Hepatic stellate cell (primary cell): ENCODE measurements at regions not wholly inside any gene's neighbourhood (a gene's known extent, or its start where the extent isn't known, plus 50 kb on each side); places are given as distances from the start of the nearest gene placed in this dataset.
A peak's percentile ranks its signal among the peaks of the same experiment; 100 is the strongest.

ENCODE experiments used
- DNase-seq: peaks from one replicate; pipeline ENCODE4 v3.0.0; 2011; ENCODE audit warnings: low spot score

DNA sequence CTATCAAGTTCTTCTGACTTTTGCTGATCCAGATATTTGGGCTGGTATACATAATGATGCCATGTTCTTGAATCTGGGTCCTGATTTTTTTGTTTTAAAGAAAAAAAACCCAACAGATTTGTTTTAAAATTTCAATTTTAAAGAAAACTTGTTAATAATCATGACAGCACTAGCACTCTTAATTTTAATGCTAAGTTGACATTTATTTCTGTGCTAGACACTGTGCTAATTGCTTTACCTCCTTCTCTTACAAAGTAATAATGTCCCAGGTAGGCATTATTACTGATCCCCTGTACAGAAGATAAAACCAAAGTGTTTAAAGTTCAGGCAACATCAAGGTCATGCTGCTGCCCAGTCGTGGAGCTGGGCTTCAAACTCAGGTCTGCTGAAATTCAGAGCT, 101.9 kb downstream of the ZNF608 start:
- no peak for DNase-seq

DNA sequence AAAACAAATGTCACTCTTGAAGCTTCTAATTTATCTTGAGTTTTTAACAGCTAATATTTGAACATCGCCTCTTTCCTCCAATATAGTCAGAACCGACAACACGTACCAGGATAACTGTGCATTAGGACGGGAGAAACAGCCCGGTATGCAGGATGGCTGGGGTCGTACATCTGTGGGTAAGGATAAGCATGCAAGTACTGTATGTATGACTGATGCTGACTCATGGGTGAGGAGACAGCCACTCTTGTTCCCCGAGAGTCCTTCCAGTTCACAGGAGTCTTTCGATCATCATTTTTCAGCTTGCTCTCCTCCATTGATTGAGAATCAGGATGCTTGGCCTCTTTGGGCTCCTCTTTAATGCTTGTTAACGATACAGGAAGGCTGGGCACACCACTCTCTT, 102.3 kb downstream of the ZNF608 start:
- no peak for DNase-seq

DNA sequence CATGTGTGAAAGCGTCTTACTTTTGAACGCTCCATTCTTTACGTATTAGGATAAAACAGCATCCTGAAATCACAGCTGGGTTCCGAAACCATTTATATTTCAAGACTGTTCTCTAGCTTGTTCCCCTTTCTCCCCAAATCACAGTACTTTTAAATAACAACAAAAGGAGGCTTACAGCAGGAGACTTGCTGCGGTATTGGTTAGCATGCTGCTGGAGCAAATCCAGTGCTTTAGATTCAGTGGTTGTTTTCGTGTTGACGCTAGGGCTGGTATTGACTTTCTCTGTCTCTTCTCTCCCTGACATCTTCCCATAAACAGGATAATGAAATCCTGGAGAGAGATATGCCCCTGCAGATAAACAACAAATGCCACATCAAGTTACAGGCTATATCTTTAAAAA, 103.1 kb downstream of the ZNF608 start:
- no peak for DNase-seq

DNA sequence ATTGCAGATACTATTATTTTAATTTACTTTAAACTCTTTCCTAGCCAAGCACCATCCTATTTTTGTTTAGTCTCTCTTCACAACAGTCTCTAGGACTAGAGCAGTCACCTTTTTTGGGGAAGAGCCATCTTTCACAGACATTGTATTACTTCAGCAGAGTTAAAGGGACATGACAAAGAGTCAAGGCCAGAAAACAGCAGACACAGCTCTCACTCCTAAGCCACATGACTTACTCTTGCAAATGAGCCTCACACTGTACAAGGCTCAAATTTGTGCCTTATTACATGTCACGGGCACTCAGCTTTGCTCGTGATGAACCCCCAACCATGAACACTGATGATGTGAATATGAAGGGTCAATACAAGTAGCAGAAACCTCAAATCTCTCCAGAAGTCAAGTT, 104.3 kb downstream of the ZNF608 start:
- DNase-seq = no peak

DNA sequence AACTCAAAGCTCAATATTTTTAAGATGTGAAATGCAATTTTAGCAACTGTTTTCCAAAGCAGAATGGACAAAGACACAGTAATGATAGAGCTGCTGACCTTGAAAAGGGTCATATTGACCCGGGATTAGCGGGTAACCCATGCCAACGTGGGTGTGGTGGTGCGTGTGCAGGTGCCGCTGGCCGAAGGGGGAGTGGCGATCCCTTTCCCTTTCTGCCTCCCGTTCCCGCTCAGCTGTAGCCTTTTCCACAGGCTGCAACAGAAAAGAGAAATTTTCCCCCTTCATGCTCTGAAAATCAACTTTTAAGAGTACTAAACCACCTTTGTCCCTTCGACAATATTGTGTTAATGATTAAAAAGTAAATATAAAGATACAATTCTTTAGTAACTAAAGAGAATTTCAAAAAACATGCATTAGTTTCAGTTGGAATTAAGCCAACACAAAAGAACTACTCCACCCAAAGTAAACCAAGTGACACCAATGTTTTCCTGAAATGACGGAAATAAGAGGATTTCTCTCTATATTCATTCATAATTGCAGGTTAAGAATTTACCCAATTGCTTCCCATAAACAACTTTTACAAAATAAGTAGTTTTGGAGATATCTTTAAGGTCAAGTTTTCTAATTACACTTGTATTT, 105.2 kb downstream of the ZNF608 start:
- no peak for DNase-seq

DNA sequence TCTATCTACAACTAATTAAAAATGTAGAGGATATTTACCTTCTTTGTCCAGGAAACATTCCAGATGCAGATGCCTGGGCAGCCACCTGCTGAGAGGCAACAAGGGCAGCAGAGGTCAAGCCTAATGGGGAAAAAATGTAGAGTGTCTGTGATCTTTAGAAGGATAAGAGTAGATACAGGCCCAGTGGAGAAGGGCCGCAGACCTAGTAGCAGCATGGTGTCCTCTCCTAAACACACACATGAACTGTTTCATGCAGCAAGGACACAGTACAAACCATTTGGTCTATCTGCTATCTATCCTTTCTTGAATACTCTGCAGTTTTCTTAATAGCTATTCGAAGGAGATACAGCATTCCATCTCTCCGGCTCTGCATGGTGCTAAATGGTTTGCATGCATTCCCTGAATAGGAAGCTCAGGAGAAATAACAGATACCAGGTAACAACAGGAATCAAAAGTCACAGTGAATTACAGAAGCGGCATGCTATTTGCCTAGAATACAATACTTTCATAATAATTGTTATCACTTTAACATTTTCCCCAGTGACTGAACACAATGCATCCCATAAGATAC, 107.3 kb downstream of the ZNF608 start:
- DNase-seq = no peak

DNA sequence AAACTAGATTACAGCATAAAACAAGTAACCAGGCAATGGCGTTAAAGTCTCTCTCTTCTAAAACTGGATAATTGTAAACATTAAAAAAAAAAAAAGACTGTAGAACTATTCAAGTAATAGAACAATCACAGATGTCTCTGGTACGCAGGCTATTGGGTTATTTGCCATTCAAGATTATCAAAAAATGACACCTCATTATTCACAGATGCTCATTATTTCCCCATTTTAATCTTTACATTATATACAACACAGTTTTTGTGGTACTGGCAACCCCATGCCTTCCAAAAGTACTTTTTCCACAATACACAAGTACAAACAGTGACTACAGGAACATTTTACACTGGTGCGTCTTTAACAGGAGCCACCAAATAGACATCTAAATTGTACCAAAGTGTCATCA, 109.4 kb downstream of the ZNF608 start:
- DNase-seq = no peak

DNA sequence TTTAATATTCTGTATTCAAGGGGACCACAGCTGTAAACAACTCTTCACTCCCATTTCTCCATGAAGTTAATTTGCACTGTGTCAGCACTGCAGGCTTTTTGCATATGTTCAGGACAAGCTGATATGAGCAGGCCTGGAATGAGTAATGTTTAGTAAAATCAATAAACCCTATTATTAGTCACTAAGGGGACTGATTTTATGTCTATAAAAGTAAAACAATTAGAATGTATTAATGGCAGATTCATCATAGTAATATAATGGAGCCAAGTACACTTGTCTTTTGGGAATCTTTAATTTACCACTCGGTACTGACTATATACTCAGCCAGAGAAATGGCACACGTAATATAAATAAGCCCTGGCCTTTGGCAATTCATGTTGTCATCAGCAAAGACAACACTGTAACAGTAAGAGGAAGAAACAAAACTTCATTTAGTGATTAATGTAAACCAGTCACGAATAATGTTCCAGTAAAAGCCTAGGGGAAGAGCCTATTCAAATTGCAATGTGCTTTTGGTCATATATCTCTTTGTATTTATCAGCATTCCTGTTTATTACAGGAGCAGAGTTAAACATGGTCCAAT, 111.6 kb downstream of the ZNF608 start:
- DNase-seq = no peak

DNA sequence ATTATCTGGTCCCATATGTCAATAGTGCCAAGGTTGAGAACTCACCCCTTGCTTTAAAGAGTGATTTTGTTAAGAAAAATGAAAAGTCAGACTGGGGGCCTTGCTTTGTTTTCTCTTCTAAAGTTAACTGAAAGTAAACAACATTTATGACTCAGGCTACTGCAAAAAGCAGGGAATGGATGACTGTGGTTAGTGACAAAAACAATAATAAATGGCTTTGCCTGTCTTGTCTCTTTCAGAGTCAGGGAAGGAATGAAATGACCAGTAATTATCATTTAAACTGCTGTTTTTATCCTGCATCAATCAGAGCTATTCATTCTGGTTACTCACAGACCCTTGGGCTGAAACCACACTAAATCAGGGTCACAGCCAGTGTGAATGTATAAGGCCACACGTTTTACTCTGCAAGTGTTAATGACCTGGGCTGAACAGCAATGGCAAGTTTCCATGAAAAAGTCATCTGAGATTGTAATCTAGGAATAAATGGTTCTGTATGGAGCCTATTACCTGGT, 112.2 kb downstream of the ZNF608 start:
- DNase-seq = no peak

DNA sequence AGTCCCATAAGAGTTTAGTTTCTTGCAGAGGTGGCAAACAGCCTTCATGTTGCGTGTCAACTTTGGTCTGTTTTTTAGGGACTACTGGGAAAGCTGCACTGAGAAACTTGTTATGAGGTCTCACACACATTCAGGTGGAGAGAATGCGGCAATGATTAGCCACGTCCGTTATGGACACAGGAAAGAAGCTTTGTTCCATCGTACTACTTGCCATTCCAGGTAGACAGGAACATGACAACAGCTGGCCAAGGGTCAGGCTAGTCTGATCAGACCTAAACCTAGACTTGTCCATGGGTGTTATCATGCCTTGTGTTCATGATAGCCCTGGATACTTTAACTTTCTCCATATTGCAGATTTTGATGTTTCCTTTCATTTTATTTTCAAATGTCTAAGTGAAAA, 113.2 kb downstream of the ZNF608 start:
- DNase-seq = no peak

DNA sequence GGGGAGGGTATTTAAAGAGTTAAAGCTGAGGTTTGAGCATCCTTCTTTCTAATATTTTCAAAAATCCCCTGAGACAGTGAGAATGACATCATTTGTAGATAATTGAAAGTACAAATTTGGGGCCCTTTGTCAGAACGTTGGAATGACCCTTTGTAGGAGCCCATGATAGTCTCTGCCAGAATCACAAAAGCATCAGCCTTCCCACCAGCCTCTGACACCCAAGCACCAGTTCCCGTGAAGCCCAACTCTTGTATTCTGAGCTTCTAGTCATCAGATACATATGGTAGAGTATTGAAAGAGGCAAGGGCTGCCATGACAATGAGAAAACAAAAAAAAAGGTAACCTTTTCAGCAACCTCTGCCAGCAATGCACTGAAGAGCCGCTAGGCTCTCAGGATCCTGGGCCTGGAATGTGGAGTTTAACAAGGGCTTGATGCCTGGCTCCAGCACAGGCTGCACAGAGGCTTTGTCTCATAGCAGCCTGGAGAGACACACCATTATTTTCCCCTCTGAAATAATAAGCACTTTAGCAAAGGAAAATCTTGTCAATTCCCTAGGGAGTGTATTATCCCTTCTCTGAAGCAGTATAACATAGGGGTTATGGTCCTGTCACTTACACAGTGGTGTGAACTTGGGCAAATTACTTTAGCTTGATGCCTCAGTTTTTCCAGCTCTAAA, 114.4 kb downstream of the ZNF608 start:
- no peak for DNase-seq

DNA sequence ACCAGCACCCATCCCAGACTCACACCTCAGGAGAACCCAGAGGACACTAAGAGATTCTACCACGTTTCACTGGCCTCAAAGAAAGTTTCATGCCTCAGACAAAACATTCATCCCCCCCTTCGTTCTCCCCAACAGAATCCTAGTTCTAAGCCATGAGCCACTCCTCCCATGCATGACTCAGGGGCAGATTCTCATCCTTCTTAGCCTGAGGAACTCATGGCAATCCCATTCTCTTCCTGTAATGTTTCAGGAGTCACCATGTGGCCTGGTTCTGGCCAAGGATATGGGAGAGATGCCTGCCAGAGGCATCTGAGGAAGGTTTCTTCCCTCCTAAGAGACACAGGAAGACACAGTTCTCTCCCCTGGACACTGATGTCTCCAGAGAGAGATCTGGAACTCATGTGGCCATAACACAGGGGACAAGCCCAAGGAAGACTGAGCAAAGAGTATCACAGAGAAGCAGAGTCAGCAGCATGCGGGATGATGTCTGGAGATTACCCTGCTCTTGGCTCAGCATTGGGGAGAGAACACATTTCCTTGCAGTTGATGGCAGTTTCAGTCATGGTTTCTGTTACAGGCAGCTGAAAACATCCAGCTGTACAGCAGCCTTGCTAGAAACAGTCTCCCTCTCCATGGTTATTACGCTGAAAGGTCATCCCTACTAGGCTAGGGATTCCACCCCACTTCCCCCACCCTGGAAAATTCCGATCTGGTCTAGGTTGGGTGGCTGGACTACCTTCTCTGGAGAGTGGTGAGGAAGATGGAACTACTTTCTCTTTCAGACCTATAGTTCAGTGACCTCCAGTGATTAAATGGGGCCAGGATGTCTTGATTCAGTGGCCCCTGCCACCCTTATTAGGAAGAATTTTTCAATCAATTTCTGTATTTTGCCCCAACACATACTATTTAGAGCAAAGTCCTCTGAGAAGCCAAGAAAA, 115.4 kb downstream of the ZNF608 start:
- DNase-seq = no peak

DNA sequence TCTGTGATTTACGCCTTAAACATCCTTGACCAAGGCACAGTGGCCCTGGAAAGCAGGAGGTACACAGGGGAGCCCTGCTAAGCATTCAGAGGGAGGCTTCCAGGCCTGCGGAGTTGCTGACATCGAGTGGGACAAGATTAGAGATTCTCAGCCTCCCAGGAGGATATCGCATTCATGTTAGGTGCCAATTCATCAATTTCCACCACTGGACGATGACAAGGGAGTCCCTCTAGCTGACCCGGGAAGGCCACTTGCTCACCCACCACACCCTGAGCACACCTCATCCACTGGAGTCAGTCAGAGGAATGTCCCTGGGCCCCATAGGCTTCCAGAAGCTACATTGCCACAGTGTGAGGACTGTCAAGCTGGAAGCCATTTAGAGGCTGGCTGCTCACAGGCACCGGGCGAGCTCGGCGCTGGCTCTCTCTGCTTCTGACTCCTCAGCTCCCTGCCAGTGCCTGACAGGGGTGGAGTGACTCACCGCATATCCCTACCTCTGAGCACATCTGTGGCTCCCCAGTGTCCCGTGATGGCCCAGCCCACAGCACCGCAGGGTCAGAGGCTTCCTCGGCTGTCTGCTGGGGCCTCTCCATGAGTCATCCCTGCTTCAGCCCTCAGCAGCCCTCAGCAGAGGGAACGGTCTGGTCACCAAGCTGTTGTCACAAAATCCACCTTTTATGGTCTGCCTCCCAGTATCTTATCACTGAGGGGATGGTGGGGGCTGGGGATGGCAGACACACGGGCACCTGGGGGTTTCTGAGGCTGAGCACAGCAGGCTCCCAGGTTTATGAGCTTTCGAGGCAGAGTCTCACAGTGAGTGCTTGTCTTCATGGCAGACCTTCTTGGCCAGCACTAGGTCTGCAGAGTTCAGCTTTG, 117.5 kb downstream of the ZNF608 start:
- DNase-seq = peak; percentile 88

DNA sequence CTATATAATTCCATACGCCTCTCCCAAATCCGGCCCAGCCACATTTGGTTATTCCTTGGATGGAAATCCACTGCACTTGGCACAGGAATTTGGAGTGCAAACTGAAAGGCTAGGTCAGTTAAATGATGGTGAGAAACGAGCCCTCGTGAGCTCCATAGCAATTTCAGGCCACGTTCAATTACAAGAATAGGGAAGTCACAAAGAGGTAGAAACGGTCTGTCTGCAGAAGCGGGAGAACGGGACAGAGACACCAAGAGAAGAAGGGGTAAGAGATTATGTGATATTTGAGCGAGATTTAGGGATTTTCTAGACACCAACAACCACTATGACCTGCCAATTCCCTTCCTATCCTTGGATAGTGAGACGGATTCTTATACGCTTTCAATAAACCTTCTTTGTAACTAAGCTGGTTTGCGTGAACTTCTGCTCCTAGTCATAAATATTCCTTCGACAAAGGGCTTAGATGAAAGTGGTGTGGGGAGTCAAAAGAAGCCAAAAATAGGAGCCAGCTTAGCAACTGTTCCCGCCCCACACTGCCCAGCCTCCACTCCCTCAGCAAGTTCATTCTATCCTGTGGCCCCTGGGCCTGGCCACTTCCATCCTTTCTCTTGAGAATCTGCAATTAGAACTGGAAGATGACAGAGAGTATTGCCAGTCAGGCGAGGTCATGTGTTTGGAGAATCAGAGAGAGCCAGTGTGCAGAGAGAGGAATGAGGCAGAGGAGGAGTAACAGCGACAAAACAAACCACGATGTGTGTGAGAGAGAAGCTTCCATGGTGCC, 118.4 kb downstream of the ZNF608 start:
- no peak for DNase-seq

DNA sequence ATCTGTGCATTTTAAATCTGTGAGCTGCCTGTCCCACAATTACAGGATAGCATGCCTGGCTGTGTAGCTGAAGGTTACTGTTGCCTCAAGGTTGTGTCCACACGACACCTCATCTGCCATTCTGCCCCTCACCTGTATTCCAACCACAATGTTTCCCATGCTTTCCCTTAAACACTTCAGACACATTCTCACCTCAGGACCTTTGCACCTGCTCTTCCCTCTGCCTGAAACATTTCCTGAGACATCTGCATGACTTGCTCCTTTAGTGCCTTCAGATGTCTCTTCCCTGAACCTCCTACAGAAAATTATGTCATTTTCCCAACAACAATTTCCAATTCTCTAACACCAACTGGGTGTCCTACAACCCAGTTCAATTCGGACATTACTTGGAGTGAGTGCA, 120.4 kb downstream of the ZNF608 start:
- DNase-seq = no peak

DNA sequence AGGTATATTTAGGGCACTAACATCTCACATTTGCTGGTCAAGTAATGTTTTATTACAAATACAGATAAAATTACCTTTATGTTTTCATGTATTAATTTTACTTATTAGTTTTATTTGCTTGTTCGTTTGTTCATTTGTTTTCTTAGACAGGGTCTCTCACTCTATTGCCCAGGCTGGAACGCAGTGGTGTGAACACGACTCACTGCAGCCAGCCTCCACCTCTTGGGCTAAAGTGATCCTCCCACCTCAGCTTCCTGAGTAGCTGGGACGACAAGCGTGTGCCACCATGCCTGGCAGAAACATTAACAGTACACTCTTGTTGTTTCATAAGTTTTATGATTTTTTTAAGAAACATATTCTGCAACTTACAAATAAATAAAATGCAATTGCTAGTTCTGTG, 123.2 kb downstream of the ZNF608 start:
- DNase-seq = no peak

DNA sequence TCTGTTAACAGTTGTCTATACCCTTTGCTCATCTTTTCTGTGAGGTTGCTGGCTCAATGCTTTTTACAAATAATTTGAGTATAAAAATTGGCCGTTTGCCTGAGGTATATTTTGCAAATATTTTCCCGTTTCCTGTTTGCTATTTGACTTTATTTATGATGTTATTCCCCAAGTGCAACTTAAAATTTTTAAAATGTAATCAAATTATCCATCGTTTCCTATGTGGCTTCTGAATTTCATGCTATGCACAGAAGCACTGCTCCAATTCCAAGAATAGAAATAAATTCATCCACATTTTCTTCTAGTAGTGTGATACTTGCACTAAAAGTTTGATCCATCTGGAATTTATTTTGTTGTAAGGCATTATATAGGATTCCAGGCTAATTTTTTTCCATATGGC, 123.6 kb downstream of the ZNF608 start:
- DNase-seq = no peak

DNA sequence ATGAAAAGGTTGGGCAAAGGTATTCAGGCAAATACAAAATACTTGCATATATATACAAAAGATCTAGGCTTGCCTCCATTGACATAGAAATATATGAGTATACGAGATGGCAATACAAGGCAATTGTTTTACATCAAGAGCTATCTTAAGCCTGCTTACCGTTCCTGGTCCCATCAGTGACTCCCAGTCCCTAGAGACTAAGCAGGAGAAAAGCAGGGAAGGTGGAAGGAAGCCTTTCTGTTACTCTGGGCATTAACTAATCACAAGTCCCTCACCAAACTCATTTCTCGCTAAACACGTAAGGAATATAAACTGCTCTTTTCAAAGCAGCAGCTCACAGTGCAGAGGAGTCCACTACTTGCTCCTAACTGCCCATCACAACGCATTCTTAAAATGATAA, 125.2 kb downstream of the ZNF608 start:
- no peak for DNase-seq

DNA sequence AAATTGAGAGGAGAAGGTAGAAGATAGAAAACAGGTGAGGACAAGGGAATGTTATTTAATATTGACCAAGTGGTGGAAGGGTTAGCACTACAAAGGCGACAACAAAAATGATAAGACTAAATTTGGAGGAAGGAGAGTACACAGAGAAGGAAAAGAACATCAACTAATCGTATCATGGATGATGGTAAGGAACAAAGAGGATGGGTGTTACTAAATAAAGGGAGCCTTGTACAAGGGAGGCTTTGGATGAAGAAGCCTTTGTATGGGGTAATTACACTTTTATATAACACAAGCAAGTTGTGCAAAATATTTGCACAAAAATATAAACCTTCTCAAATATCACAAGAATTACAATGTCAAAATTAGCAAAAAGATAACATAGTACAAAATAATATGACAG, 125.7 kb downstream of the ZNF608 start:
- DNase-seq = no peak

DNA sequence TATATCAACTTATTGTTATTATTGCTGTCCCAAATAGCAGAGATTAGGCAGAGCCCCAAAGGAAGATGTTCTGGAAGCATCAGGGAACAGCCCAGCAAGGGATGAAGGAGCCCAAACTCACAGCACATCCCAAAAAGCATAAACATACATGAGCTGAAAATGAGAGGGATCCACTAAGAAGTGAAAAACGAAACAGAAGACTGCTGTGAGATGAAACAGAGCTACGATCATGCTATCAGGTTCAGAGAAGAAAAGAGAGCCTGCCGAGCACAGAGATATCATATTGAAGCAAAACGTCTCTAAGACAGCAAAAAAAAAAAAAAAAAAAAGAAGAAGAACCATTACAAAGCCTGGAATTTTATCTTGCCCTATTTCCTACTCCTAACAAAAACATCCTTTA, 127.3 kb downstream of the ZNF608 start:
- DNase-seq = no peak
